Testis (tissue), 2 donors: ENCODE measurements at regions not wholly inside any gene's neighbourhood (a gene's known extent, or its start where the extent isn't known, plus 50 kb on each side); places are given as distances from the start of the nearest gene placed in this dataset.

Experiments used
- CTCF ChIP-seq, 3 experiments: fragments of 450-650 bp in 2 of 3; fragments of 200-600 bp in 1 of 3; sonication (generic) in 1 of 3; IDR thresholded peaks; one replicate each; pipeline ENCODE4 v1.5.1; 2016 to 2019; ENCODE audit warnings: antibody characterized with exemption in 3 of 3, mild to moderate bottlenecking in 2 of 3, moderate library complexity in 1 of 3
- POLR2A ChIP-seq: fragments of 450-650 bp; IDR thresholded peaks from one replicate; pipeline ENCODE4 v1.6.1; 2017; ENCODE audit warnings: antibody characterized with exemption, mild to moderate bottlenecking, moderate library complexity

DNA sequence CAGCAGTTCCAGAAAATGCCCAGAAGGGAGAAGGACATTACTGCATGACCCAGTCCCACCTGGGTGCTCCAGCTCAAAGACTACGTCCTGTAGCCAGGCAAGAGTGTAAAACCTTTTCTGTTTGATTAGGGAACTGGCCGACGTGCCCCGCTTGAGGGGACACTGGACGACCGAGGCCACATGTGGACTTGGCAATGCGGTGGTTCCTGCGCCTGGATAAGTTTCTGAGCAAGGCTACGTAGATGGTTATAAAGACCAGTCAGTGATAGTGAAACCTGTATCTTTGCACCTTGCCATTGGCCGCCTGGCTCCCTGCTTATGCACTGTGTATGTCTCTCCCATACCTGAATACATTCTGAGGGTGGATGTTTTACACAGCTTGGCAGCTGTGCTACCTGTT, 567.0 kb upstream of the CRIM1 start:
- TF ChIP-seq CTCF (IDR thresholded peaks at IDR 0.05), result no peak
- TF ChIP-seq POLR2A, result no peak
